WTC11 (cell line): ENCODE measurements at regions not wholly inside any gene's neighbourhood (a gene's known extent, or its start where the extent isn't known, plus 50 kb on each side); places are given as distances from the start of the nearest gene placed in this dataset.
A peak's percentile ranks its signal among the peaks of the same experiment; 100 is the strongest.

Experiments
- ATAC-seq: fragments of 200-7000 bp; cut with Tn5 transposase; 2 replicates; pipeline ENCODE4 v1.10.0; 2021; ENCODE audit warnings: mild to moderate bottlenecking, moderate library complexity
- CTCF ChIA-PET: fragments of 300-600 bp; sonication (Branson Sonifier 250); formaldehyde crosslinking; loops from one replicate; lab custom pipeline; 2021; ENCODE audit warnings: antibody characterized with exemption; lab: Charles Lee
- POLR2A ChIA-PET: fragments of 350-600 bp; sonication (Branson Sonifier 250); formaldehyde crosslinking; loops from one replicate; lab custom pipeline; 2021; ENCODE audit warnings: antibody characterized with exemption; lab: Charles Lee
- DNase-seq: peaks from one replicate; pipeline ENCODE4 v3.0.0; 2021; ENCODE audit warnings: low spot score
- H3K27ac Mint-ChIP-seq: 2 replicates; pipeline ENCODE4 v1.8.0; 2021; ENCODE audit warnings: mixed read lengths
- H3K27me3 Mint-ChIP-seq: 2 replicates; pipeline ENCODE4 v1.8.0; 2021; ENCODE audit warnings: low read depth, mild to moderate bottlenecking, moderate library complexity, mixed read lengths
- H3K36me3 Mint-ChIP-seq: 2 replicates; pipeline ENCODE4 v1.8.0; 2021; ENCODE audit warnings: mixed read lengths
- H3K4me1 Mint-ChIP-seq: 2 replicates; pipeline ENCODE4 v1.8.0; 2022; ENCODE audit warnings: mixed read lengths
- H3K4me3 Mint-ChIP-seq: 2 replicates; pipeline ENCODE4 v1.8.0; 2021; ENCODE audit warnings: mild to moderate bottlenecking, moderate library complexity, mixed read lengths
- H3K9me3 Mint-ChIP-seq: 2 replicates; pipeline ENCODE4 v1.8.0; 2021; ENCODE audit warnings: mixed read lengths
- AR ChIP-seq: fragments of 250-450 bp; sonication (Bioruptor Pico); IDR thresholded peaks from 2 replicates; pipeline ENCODE4 v1.9.0; 2021; ENCODE audit warnings: mild to moderate bottlenecking
- FOXJ3 ChIP-seq: sonication (generic); formaldehyde crosslinking; IDR thresholded peaks from 2 replicates; pipeline ENCODE4 v1.9.0; 2021; ENCODE audit warnings: missing genetic modification reagents, mild to moderate bottlenecking, borderline replicate concordance
- FOXP4 ChIP-seq: sonication (generic); formaldehyde crosslinking; IDR thresholded peaks from 2 replicates; pipeline ENCODE4 v1.8.0; 2022; ENCODE audit warnings: mild to moderate bottlenecking, missing genetic modification reagents
- GABPB1 ChIP-seq: sonication (generic); formaldehyde crosslinking; IDR thresholded peaks from 2 replicates; pipeline ENCODE4 v1.8.1; 2023; ENCODE audit warnings: mild to moderate bottlenecking, missing genetic modification reagents
- IRF2 ChIP-seq: sonication (generic); formaldehyde crosslinking; IDR thresholded peaks from 2 replicates; pipeline ENCODE4 v1.8.0; 2022; ENCODE audit warnings: low read depth, missing genetic modification reagents, borderline replicate concordance
- NFYB ChIP-seq: sonication (generic); formaldehyde crosslinking; conservative IDR thresholded peaks from 2 replicates; pipeline ENCODE4 v1.8.0; 2022; ENCODE audit warnings: low read depth, missing genetic modification reagents
- NR1H2 ChIP-seq: sonication (generic); formaldehyde crosslinking; IDR thresholded peaks from 2 replicates; pipeline ENCODE4 v1.9.0; 2021; ENCODE audit warnings: mild to moderate bottlenecking, moderate library complexity, missing genetic modification reagents
- NR2C2 ChIP-seq: sonication (generic); formaldehyde crosslinking; IDR thresholded peaks from 2 replicates; pipeline ENCODE4 v1.8.0; 2022; ENCODE audit warnings: mild to moderate bottlenecking, missing genetic modification reagents
- OVOL2 ChIP-seq: fragments of 250-450 bp; sonication (Bioruptor Pico); IDR thresholded peaks from 2 replicates; pipeline ENCODE4 v1.9.0; 2021; ENCODE audit warnings: mild to moderate bottlenecking, borderline replicate concordance
- PRDM15 ChIP-seq: sonication (generic); formaldehyde crosslinking; IDR thresholded peaks from 2 replicates; pipeline ENCODE4 v1.8.0; 2022; ENCODE audit warnings: missing genetic modification reagents
- RELA ChIP-seq: sonication (generic); formaldehyde crosslinking; IDR thresholded peaks from 2 replicates; pipeline ENCODE4 v1.8.1; 2022; ENCODE audit warnings: missing genetic modification reagents, mild to moderate bottlenecking, borderline replicate concordance
- SMAD3 ChIP-seq: sonication (generic); formaldehyde crosslinking; IDR thresholded peaks from 2 replicates; pipeline ENCODE4 v1.8.0; 2022; ENCODE audit warnings: missing genetic modification reagents, mild to moderate bottlenecking, borderline replicate concordance
- SMAD4 ChIP-seq: sonication (generic); formaldehyde crosslinking; IDR thresholded peaks from 2 replicates; pipeline ENCODE4 v1.8.0; 2022; ENCODE audit warnings: mild to moderate bottlenecking, missing genetic modification reagents
- ZNF396 ChIP-seq: fragments of 250-450 bp; sonication (Bioruptor Pico); IDR thresholded peaks from 2 replicates; pipeline ENCODE4 v1.8.0; 2021; ENCODE audit warnings: mild to moderate bottlenecking, moderate library complexity, borderline replicate concordance
- ZNF416 ChIP-seq: fragments of 250-450 bp; sonication (Bioruptor Pico); IDR thresholded peaks from 2 replicates; pipeline ENCODE4 v1.9.0; 2021; ENCODE audit warnings: mild to moderate bottlenecking, inconsistent platforms
- ZNF423 ChIP-seq: fragments of 250-450 bp; sonication (Bioruptor Pico); IDR thresholded peaks from 2 replicates; pipeline ENCODE4 v2.1.2; 2022; ENCODE audit warnings: mild to moderate bottlenecking, moderate library complexity
- ZNF425 ChIP-seq: fragments of 250-450 bp; sonication (Bioruptor Pico); conservative IDR thresholded peaks from 2 replicates; pipeline ENCODE4 v1.9.0; 2021; ENCODE audit warnings: mild to moderate bottlenecking
- ZNF512 ChIP-seq: sonication (generic); formaldehyde crosslinking; IDR thresholded peaks from 2 replicates; pipeline ENCODE4 v1.8.1; 2022; ENCODE audit warnings: missing genetic modification reagents, borderline replicate concordance
- ZSCAN18 ChIP-seq: fragments of 250-450 bp; sonication (Bioruptor Pico); IDR thresholded peaks from 2 replicates; pipeline ENCODE4 v2.1.2; 2022; ENCODE audit warnings: mild to moderate bottlenecking, moderate library complexity

GRCh38 chr6:73989428-73989827, 293.4 kb downstream of the CD109 start:
- Mint-ChIP-seq H3K36me3 (no peaks in the 10 kb centered on the region), H3K4me1 (no peaks in the 10 kb centered on the region), H3K27me3 (no peaks in the 10 kb centered on the region), H3K4me3 (no peak overlapping the region), H3K9me3 (peaks cover 10% of the 10 kb centered on the region), H3K27ac (no peak overlapping the region)
- CTCF ChIA-PET = no interaction called here
- DNase-seq (no peak), ATAC-seq (no peak)
- POLR2A ChIA-PET = no interaction called here
- no peak for TF ChIP-seq RELA (CRISPR knock-in tag)
- no peak for TF ChIP-seq ZNF425 (CRISPR knock-in tag)
- no peak for TF ChIP-seq NFYB
- TF ChIP-seq ZSCAN18 (CRISPR knock-in tag) = no peak
- TF ChIP-seq AR = no peak
- no peak for TF ChIP-seq FOXJ3
- TF ChIP-seq NR1H2 (CRISPR knock-in tag) = no peak
- TF ChIP-seq PRDM15 (CRISPR knock-in tag) = no peak
- TF ChIP-seq SMAD3 (CRISPR knock-in tag) = no peak
- no peak for TF ChIP-seq OVOL2 (CRISPR knock-in tag)
- TF ChIP-seq SMAD4 = no peak
- TF ChIP-seq ZNF416 (CRISPR knock-in tag) = no peak
- no peak for TF ChIP-seq NR2C2
- TF ChIP-seq ZNF512 (CRISPR knock-in tag) = no peak

GRCh38 chr6:73985891-73986290, 289.9 kb downstream of the CD109 start:
- Mint-ChIP-seq H3K4me1 (no peaks in the 10 kb centered on the region), H3K27me3 (no peaks in the 10 kb centered on the region), H3K36me3 (no peaks in the 10 kb centered on the region), H3K9me3 (peaks cover 10% of the 10 kb centered on the region), H3K4me3 (no peak overlapping the region), H3K27ac (no peak overlapping the region)
- CTCF ChIA-PET = interaction anchor here (0.7 to 1.1 kb wide), 4 partner anchors 16 to 1223 kb away, joined by 3 to 5 read pairs (median 3); no protein-coding TSS in a partner anchor
- TF ChIP-seq ZNF423 (CRISPR knock-in tag) (no peak), GABPB1 (CRISPR knock-in tag) (no peak), IRF2 (CRISPR knock-in tag) (no peak), ZNF396 (CRISPR knock-in tag) (no peak), FOXP4 (no peak)
- POLR2A ChIA-PET = no interaction called here
- ATAC-seq (peak; percentile 77), DNase-seq (no peak)
